Astrocyte (in vitro differentiated cells and primary cell): ENCODE measurements at regions not wholly inside any gene's neighbourhood (a gene's known extent, or its start where the extent isn't known, plus 50 kb on each side); places are given as distances from the start of the nearest gene placed in this dataset.

Experiments
- DNase-seq: peaks from one replicate; pipeline ENCODE4 v3.0.0-alpha.2; 2010; ENCODE audit warnings: low read depth
- FAIRE-seq: peaks from 2 replicates; lab custom pipeline; 2011; peaks lifted over from hg19 to GRCh38; lab: Jason Lieb, UNC
- H2AFZ ChIP-seq: 2 replicates; pipeline ENCODE4 v1.6.0; 2012; ENCODE audit warnings: low read depth, low read length, inconsistent platforms
- H3K27ac ChIP-seq: 2 replicates; pipeline ENCODE4 v1.5.1; 2011; ENCODE audit warnings: low read depth, low read length, inconsistent platforms
- H3K27me3 ChIP-seq: 2 replicates; pipeline ENCODE4 v1.6.0; 2011; ENCODE audit warnings: low read length, inconsistent platforms; ENCODE audit not compliant: insufficient read depth
- H3K36me3 ChIP-seq: 2 replicates; pipeline ENCODE4 v1.5.1; 2011; ENCODE audit warnings: low read length, inconsistent platforms; ENCODE audit not compliant: insufficient read depth
- H3K4me1 ChIP-seq: 2 replicates; pipeline ENCODE4 v1.5.1; 2011; ENCODE audit warnings: low read length, inconsistent platforms; ENCODE audit not compliant: insufficient read depth
- H3K4me2 ChIP-seq: 2 replicates; pipeline ENCODE4 v1.6.0; 2012; ENCODE audit warnings: low read length, inconsistent platforms
- H3K4me3 ChIP-seq: 2 replicates; pipeline ENCODE4 v1.5.1; 2011; ENCODE audit warnings: low read depth, mild to moderate bottlenecking, low read length, inconsistent platforms; ENCODE audit not compliant: insufficient read depth
- H3K79me2 ChIP-seq: 2 replicates; pipeline ENCODE4 v1.6.0; 2012; ENCODE audit warnings: mild to moderate bottlenecking, low read length, inconsistent platforms; ENCODE audit not compliant: insufficient read depth
- H3K9ac ChIP-seq: 2 replicates; pipeline ENCODE4 v1.6.0; 2012; ENCODE audit warnings: mild to moderate bottlenecking, low read length, inconsistent platforms
- H3K9me3 ChIP-seq: 2 replicates; pipeline ENCODE4 v1.5.1; 2012; ENCODE audit warnings: low read depth, mild to moderate bottlenecking, low read length, inconsistent platforms; ENCODE audit not compliant: insufficient read depth
- H4K20me1 ChIP-seq: 2 replicates; pipeline ENCODE4 v1.6.0; 2012; ENCODE audit warnings: low read length, inconsistent platforms; ENCODE audit not compliant: insufficient read depth
- H3K27ac Mint-ChIP-seq: one replicate; pipeline ENCODE4 v1.8.0; 2021; ENCODE audit warnings: mild to moderate bottlenecking, mixed read lengths; ENCODE audit not compliant: unreplicated experiment
- H3K27me3 Mint-ChIP-seq: one replicate; pipeline ENCODE4 v1.8.0; 2021; ENCODE audit warnings: low read depth, mixed read lengths; ENCODE audit not compliant: unreplicated experiment
- H3K36me3 Mint-ChIP-seq: one replicate; pipeline ENCODE4 v1.8.0; 2021; ENCODE audit warnings: low read depth, mixed read lengths; ENCODE audit not compliant: unreplicated experiment
- H3K4me1 Mint-ChIP-seq: one replicate; pipeline ENCODE4 v1.8.0; 2021; ENCODE audit warnings: low read depth, mixed read lengths; ENCODE audit not compliant: unreplicated experiment
- H3K4me3 Mint-ChIP-seq: one replicate; pipeline ENCODE4 v1.8.0; 2021; ENCODE audit warnings: mild to moderate bottlenecking, moderate library complexity, mixed read lengths; ENCODE audit not compliant: unreplicated experiment
- H3K9me3 Mint-ChIP-seq: one replicate; pipeline ENCODE4 v1.8.0; 2021; ENCODE audit warnings: mild to moderate bottlenecking, mixed read lengths; ENCODE audit not compliant: unreplicated experiment
- EZH2 ChIP-seq: IDR thresholded peaks from 2 replicates; pipeline ENCODE4 v1.6.1; 2012; ENCODE audit warnings: mild to moderate bottlenecking, low read length, inconsistent platforms; ENCODE audit not compliant: insufficient read depth
- TF ChIP-seq, protein P1 (sequence below): IDR thresholded peaks from 2 replicates; pipeline ENCODE4 v1.5.1; 2011; ENCODE audit warnings: low read depth, mild to moderate bottlenecking, inconsistent platforms, low read length, moderate library complexity; ENCODE audit not compliant: insufficient read depth

DNA sequence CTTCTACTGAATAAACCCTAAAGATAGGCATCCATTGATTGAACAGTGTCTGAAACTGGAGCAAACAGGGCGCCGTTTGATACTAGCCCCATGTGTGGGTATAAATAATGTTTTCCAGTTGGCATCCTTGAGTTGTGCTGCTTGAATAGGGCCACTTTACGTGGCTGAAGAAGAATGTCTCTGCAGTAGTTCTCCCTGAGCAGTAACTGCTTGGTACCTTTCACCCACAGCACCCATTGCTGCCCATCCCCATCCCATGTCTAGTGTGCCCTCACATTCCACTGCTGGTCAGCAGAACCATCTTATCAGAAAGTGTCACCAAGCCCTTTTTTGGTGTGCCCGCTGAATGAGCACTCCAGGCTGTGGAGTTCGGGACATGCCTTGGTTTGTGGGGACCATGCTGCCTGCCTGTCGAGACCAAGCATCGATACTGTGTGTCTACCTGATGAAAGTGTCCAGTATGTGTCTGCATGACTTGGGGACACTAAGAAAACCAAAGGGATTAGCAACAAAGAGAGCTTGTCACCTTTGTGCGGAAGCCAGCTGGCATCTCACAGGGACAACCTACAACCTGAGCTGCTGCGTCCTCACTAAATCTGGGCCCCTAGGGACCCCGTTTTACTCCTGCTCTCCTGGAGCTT, 162.0 kb downstream of the TM9SF2 start:
- no peaks in the 10 kb centered on the region for H3K9me3 Mint-ChIP-seq
- TF ChIP-seq, protein P1, sequence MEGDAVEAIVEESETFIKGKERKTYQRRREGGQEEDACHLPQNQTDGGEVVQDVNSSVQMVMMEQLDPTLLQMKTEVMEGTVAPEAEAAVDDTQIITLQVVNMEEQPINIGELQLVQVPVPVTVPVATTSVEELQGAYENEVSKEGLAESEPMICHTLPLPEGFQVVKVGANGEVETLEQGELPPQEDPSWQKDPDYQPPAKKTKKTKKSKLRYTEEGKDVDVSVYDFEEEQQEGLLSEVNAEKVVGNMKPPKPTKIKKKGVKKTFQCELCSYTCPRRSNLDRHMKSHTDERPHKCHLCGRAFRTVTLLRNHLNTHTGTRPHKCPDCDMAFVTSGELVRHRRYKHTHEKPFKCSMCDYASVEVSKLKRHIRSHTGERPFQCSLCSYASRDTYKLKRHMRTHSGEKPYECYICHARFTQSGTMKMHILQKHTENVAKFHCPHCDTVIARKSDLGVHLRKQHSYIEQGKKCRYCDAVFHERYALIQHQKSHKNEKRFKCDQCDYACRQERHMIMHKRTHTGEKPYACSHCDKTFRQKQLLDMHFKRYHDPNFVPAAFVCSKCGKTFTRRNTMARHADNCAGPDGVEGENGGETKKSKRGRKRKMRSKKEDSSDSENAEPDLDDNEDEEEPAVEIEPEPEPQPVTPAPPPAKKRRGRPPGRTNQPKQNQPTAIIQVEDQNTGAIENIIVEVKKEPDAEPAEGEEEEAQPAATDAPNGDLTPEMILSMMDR = no peak
- TF ChIP-seq EZH2 = no peak
- no peak overlapping the region for H3K4me3 ChIP-seq
- DNase-seq (no peak), FAIRE-seq (no peak)
- no peaks in the 10 kb centered on the region for H3K79me2 ChIP-seq
- peaks cover 18% of the 10 kb centered on the region for H3K27me3 Mint-ChIP-seq
- H3K4me2 ChIP-seq = no peak overlapping the region
- H3K27me3 ChIP-seq = peaks cover 9% of the 10 kb centered on the region
- H3K36me3 ChIP-seq = no peaks in the 10 kb centered on the region
- H3K4me1 Mint-ChIP-seq = peaks cover 8% of the 10 kb centered on the region
- no peaks in the 10 kb centered on the region for H3K4me1 ChIP-seq
- no peak overlapping the region for H3K9ac ChIP-seq
- H3K9me3 ChIP-seq = no peaks in the 10 kb centered on the region
- H2AFZ ChIP-seq = no peak overlapping the region
- H3K27ac Mint-ChIP-seq = no peak overlapping the region
- H3K4me3 Mint-ChIP-seq = no peak overlapping the region
- no peaks in the 10 kb centered on the region for H4K20me1 ChIP-seq
- H3K27ac ChIP-seq = no peak overlapping the region
- no peaks in the 10 kb centered on the region for H3K36me3 Mint-ChIP-seq

DNA sequence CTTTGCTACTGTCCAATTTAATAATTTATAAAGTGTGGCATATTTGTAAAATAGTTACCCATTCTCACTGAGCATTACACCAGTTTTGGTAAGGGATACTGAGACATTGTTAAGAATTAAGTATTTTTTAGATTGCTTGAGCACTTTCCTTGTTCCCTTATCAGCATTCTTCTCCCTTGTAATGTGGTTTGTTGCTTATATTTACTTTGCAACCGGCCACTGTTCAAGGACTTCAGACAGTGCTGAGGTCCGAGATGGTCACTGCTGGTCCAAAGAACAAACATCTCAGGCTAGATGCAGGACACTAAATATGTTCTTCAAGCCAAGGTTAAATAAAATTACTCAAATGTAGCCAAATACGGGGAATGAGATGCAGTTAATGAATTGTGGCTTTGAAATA, 161.4 kb downstream of the TM9SF2 start:
- Mint-ChIP-seq H3K4me1 (peaks cover 8% of the 10 kb centered on the region), H3K27me3 (peaks cover 18% of the 10 kb centered on the region), H3K9me3 (no peaks in the 10 kb centered on the region), H3K27ac (no peak overlapping the region), H3K4me3 (no peak overlapping the region), H3K36me3 (no peaks in the 10 kb centered on the region)
- TF ChIP-seq EZH2 = no peak
- TF ChIP-seq, protein P1 = no peak
- no peak for FAIRE-seq
- no peak overlapping the region for H3K4me3 ChIP-seq
- no peaks in the 10 kb centered on the region for H3K36me3 ChIP-seq
- H3K79me2 ChIP-seq = no peaks in the 10 kb centered on the region
- peaks cover 4% of the 10 kb centered on the region for H3K4me1 ChIP-seq
- H3K4me2 ChIP-seq = no peak overlapping the region
- no peaks in the 10 kb centered on the region for H3K9me3 ChIP-seq
- DNase-seq = no peak
- H3K27ac ChIP-seq = no peak overlapping the region
- no peak overlapping the region for H2AFZ ChIP-seq
- peaks cover 9% of the 10 kb centered on the region for H3K27me3 ChIP-seq
- H4K20me1 ChIP-seq = no peaks in the 10 kb centered on the region
- H3K9ac ChIP-seq = no peak overlapping the region

DNA sequence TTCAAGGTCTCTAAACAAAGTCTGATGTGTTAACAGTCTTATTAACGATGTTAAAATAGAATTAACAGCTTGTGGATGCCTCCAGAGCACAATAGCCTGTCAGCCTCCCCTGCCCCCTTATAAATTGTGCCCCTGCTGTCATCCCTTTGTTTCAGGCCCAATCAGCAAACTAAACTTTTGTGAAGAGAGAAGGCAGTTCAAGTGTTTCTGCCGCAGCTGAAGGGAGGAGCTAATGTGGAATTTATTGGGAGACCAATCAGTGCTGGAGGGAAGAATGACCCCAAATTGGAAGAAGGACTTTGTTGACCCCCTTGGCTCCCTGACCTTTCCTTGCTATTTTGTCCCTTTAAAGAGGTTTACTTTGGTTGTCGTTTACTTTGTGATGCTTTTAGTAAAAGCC, 160.5 kb downstream of the TM9SF2 start:
- H2AFZ ChIP-seq = no peak overlapping the region
- Mint-ChIP-seq H3K27ac (no peak overlapping the region), H3K27me3 (peaks cover 16% of the 10 kb centered on the region), H3K9me3 (no peaks in the 10 kb centered on the region), H3K4me1 (peaks cover 8% of the 10 kb centered on the region), H3K4me3 (no peak overlapping the region), H3K36me3 (no peaks in the 10 kb centered on the region)
- peaks cover 6% of the 10 kb centered on the region for H3K4me1 ChIP-seq
- no peaks in the 10 kb centered on the region for H4K20me1 ChIP-seq
- TF ChIP-seq, protein P1 = no peak
- TF ChIP-seq EZH2 = no peak
- H3K9ac ChIP-seq = no peak overlapping the region
- no peak overlapping the region for H3K27ac ChIP-seq
- no peaks in the 10 kb centered on the region for H3K9me3 ChIP-seq
- no peak overlapping the region for H3K4me3 ChIP-seq
- H3K27me3 ChIP-seq = peaks cover 9% of the 10 kb centered on the region
- DNase-seq (no peak), FAIRE-seq (no peak)
- H3K36me3 ChIP-seq = no peaks in the 10 kb centered on the region
- H3K4me2 ChIP-seq = no peak overlapping the region
- no peaks in the 10 kb centered on the region for H3K79me2 ChIP-seq
